ENCODE measurements at regions not wholly inside any gene's neighbourhood (a gene's known extent, or its start where the extent isn't known, plus 50 kb on each side); places are given as distances from the start of the nearest gene placed in this dataset.

- DNase-seq (ENCODE audit: low read depth in 1 of 2, low spot score in 1 of 2) = no peak
- no peaks in the 10 kb centered on the region for H3K27me3 ChIP-seq (ENCODE audit: insufficient read depth, poor library complexity, severe bottlenecking)
- no peak overlapping the region for H3K27ac ChIP-seq (replicated peaks)
- TF ChIP-seq SPI1 (IDR thresholded peaks at IDR 0.05; ENCODE audit: borderline replicate concordance, low read depth) (no peak), CTCF (IDR thresholded peaks at IDR 0.05; ENCODE audit: insufficient read depth, low read length) (no peak), REST (IDR thresholded peaks at IDR 0.05; ENCODE audit: insufficient replicate concordance, low read depth) (no peak), POLR2AphosphoS5 (IDR thresholded peaks at IDR 0.05; ENCODE audit: low read depth) (no peak), GABPA (IDR thresholded peaks at IDR 0.05; ENCODE audit: low read depth) (no peak)
- H3K4me3 ChIP-seq (replicated peaks; ENCODE audit: insufficient read depth, low read length) = no peak overlapping the region
These were observed 222.8 kb upstream of the HS6ST1 start for GRCh38 chr2:128541448-128541847.

GRCh38 chr2:128543036-128543435, 224.4 kb upstream of the HS6ST1 start:
- DNase-seq (ENCODE audit: low read depth in 1 of 2, low spot score in 1 of 2) = no peak
- no peak overlapping the region for H3K4me3 ChIP-seq (replicated peaks; ENCODE audit: insufficient read depth, low read length)
- no peak for TF ChIP-seq CTCF (IDR thresholded peaks at IDR 0.05; ENCODE audit: insufficient read depth, low read length)
- TF ChIP-seq SPI1 (IDR thresholded peaks at IDR 0.05; ENCODE audit: borderline replicate concordance, low read depth) = no peak
- no peaks in the 10 kb centered on the region for H3K27me3 ChIP-seq (ENCODE audit: insufficient read depth, poor library complexity, severe bottlenecking)
- H3K27ac ChIP-seq (replicated peaks) = no peak overlapping the region

- TF ChIP-seq SPI1 (IDR thresholded peaks at IDR 0.05; ENCODE audit: borderline replicate concordance, low read depth) (no peak), CTCF (IDR thresholded peaks at IDR 0.05; ENCODE audit: insufficient read depth, low read length) (no peak), REST (IDR thresholded peaks at IDR 0.05; ENCODE audit: insufficient replicate concordance, low read depth) (no peak), POLR2AphosphoS5 (IDR thresholded peaks at IDR 0.05; ENCODE audit: low read depth) (no peak), GABPA (IDR thresholded peaks at IDR 0.05; ENCODE audit: low read depth) (no peak)
- H3K4me3 ChIP-seq (replicated peaks; ENCODE audit: insufficient read depth, low read length) = no peak overlapping the region
- no peak for DNase-seq (ENCODE audit: low read depth in 1 of 2, low spot score in 1 of 2)
These were observed 225.0 kb upstream of the HS6ST1 start for GRCh38 chr2:128543646-128544045.

GRCh38 chr2:128544321-128545037, 225.8 kb upstream of the HS6ST1 start:
- no peak overlapping the region for H3K4me3 ChIP-seq (replicated peaks; ENCODE audit: insufficient read depth, low read length)
- DNase-seq (ENCODE audit: low read depth in 1 of 2, low spot score in 1 of 2) = no peak
- no peak overlapping the region for H3K27ac ChIP-seq (replicated peaks)
- H3K27me3 ChIP-seq (ENCODE audit: insufficient read depth, poor library complexity, severe bottlenecking) = no peaks in the 10 kb centered on the region
- no peak for TF ChIP-seq GABPA (IDR thresholded peaks at IDR 0.05; ENCODE audit: low read depth)
- TF ChIP-seq POLR2AphosphoS5 (IDR thresholded peaks at IDR 0.05; ENCODE audit: low read depth) = no peak
- TF ChIP-seq REST (IDR thresholded peaks at IDR 0.05; ENCODE audit: insufficient replicate concordance, low read depth) = no peak
- TF ChIP-seq CTCF (IDR thresholded peaks at IDR 0.05; ENCODE audit: insufficient read depth, low read length) = no peak
- no peak for TF ChIP-seq SPI1 (IDR thresholded peaks at IDR 0.05; ENCODE audit: borderline replicate concordance, low read depth)

More at GRCh38 chr2:128543646-128544045, 225.0 kb upstream of the HS6ST1 start:
- Histone ChIP-seq H3K27ac (replicated peaks) (no peak overlapping the region), H3K27me3 (ENCODE audit: insufficient read depth, poor library complexity, severe bottlenecking) (no peaks in the 10 kb centered on the region)

All from HL-60 (cell line).